Hepatocyte (in vitro differentiated cells): ENCODE measurements at regions not wholly inside any gene's neighbourhood (a gene's known extent, or its start where the extent isn't known, plus 50 kb on each side); places are given as distances from the start of the nearest gene placed in this dataset.
"Not testable (repeated sequence)": the region's sequence is repeated elsewhere in the genome, so short reads cannot be mapped to it uniquely, and the experiment has no call there.

ENCODE experiments used
- DNase-seq: peaks from one replicate; pipeline ENCODE4 v3.0.0-alpha.2; 2016; ENCODE audit warnings: low spot score
- H2AFZ ChIP-seq: fragments of 200-600 bp; sonication (generic); 2 replicates; pipeline ENCODE4 v1.6.0; 2016; ENCODE audit warnings: antibody characterized with exemption, mild to moderate bottlenecking
- H3K27ac ChIP-seq: fragments of 200-600 bp; sonication (generic); 2 replicates; pipeline ENCODE4 v1.5.1; 2016; ENCODE audit warnings: mild to moderate bottlenecking
- H3K27me3 ChIP-seq: fragments of 200-600 bp; sonication (generic); 2 replicates; pipeline ENCODE4 v1.6.1; 2016
- H3K36me3 ChIP-seq: fragments of 200-600 bp; sonication (generic); replicated peaks from 2 replicates; pipeline ENCODE4 v1.5.1; 2016; ENCODE audit warnings: low read depth; ENCODE audit not compliant: insufficient read depth
- H3K4me1 ChIP-seq: fragments of 200-600 bp; sonication (generic); 2 replicates; pipeline ENCODE4 v1.5.1; 2016; ENCODE audit warnings: mild to moderate bottlenecking, moderate library complexity; ENCODE audit not compliant: insufficient read depth
- H3K4me2 ChIP-seq: fragments of 200-600 bp; sonication (generic); 2 replicates; pipeline ENCODE4 v1.6.0; 2016
- H3K4me3 ChIP-seq: fragments of 200-600 bp; sonication (generic); 2 replicates; pipeline ENCODE4 v1.5.1; 2016; ENCODE audit warnings: mild to moderate bottlenecking
- H3K79me2 ChIP-seq: fragments of 200-600 bp; sonication (generic); 2 replicates; pipeline ENCODE4 v1.6.0; 2017; ENCODE audit warnings: mild to moderate bottlenecking
- H3K9me2 ChIP-seq: fragments of 200-600 bp; sonication (generic); replicated peaks from 2 replicates; pipeline ENCODE4 v1.6.0; 2017; ENCODE audit warnings: mild to moderate bottlenecking; ENCODE audit not compliant: insufficient read depth
- H3K9me3 ChIP-seq: fragments of 200-600 bp; sonication (generic); 2 replicates; pipeline ENCODE4 v1.5.1; 2016; ENCODE audit warnings: low read depth, mild to moderate bottlenecking
- H4K20me1 ChIP-seq: fragments of 200-600 bp; sonication (generic); 2 replicates; pipeline ENCODE4 v1.6.0; 2016; ENCODE audit warnings: mild to moderate bottlenecking; ENCODE audit not compliant: insufficient read depth, poor library complexity, severe bottlenecking
- EZH2 ChIP-seq: fragments of 200-600 bp; sonication (generic); IDR thresholded peaks from 2 replicates; pipeline ENCODE4 v1.6.1; 2016; ENCODE audit warnings: antibody characterized with exemption, mild to moderate bottlenecking, borderline replicate concordance
- EZH2phosphoT487 ChIP-seq: fragments of 200-600 bp; sonication (generic); IDR thresholded peaks from one replicate; pipeline ENCODE4 v1.6.1; 2018; ENCODE audit warnings: antibody characterized with exemption, mild to moderate bottlenecking, low read depth, moderate library complexity; ENCODE audit not compliant: unreplicated experiment, severe bottlenecking
- WGBS: methylation state at CpG from one replicate; pipeline ENCODE4 v1.1.6; 2016; ENCODE audit warnings: low lambda C conversion rate; ENCODE audit errors: missing lambda C conversion rate; 5-methylcytosine and 5-hydroxymethylcytosine counted together
- TF ChIP-seq, protein P1 (sequence below): fragments of 200-600 bp; sonication (generic); IDR thresholded peaks from 2 replicates; pipeline ENCODE4 v1.5.1; 2016; ENCODE audit warnings: antibody characterized with exemption, mild to moderate bottlenecking; ENCODE audit not compliant: poor library complexity

DNA sequence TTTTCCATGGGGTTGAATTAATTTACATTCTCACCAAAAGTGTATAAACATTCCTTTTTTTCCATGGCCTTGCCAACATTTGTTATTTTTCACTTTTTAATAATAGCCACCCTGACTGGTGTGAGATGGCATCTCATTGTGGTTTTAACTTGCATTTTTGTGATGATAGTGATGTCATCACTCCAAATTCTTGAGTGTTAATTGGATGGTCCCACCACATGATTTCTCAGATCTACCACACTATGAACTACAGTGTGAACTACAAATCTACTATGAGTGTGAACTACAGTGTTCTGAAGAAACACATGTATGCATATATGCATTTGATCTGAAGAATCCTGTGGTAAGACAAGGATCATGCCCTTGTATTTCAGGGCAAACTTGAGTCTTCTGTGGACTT, 340.1 kb downstream of the ABCC12 start:
- Histone ChIP-seq H3K9me2 (no peaks in the 10 kb centered on the region), H3K4me1 (no peaks in the 10 kb centered on the region), H3K79me2 (no peaks in the 10 kb centered on the region), H4K20me1 (no peaks in the 10 kb centered on the region), H3K36me3 (no peaks in the 10 kb centered on the region), H3K4me2 (no peak overlapping the region), H3K27ac (no peak overlapping the region), H3K9me3 (no peaks in the 10 kb centered on the region), H3K27me3 (no peaks in the 10 kb centered on the region), H2AFZ (no peak overlapping the region), H3K4me3 (no peak overlapping the region)
- TF ChIP-seq EZH2phosphoT487 (no peak), EZH2 (no peak)
- TF ChIP-seq, protein P1, sequence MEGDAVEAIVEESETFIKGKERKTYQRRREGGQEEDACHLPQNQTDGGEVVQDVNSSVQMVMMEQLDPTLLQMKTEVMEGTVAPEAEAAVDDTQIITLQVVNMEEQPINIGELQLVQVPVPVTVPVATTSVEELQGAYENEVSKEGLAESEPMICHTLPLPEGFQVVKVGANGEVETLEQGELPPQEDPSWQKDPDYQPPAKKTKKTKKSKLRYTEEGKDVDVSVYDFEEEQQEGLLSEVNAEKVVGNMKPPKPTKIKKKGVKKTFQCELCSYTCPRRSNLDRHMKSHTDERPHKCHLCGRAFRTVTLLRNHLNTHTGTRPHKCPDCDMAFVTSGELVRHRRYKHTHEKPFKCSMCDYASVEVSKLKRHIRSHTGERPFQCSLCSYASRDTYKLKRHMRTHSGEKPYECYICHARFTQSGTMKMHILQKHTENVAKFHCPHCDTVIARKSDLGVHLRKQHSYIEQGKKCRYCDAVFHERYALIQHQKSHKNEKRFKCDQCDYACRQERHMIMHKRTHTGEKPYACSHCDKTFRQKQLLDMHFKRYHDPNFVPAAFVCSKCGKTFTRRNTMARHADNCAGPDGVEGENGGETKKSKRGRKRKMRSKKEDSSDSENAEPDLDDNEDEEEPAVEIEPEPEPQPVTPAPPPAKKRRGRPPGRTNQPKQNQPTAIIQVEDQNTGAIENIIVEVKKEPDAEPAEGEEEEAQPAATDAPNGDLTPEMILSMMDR = no peak
- DNase-seq = no peak

- not testable (repeated sequence) for H3K27me3 ChIP-seq, H3K36me3 ChIP-seq, H3K4me2 ChIP-seq, H3K4me3 ChIP-seq, H3K9me3 ChIP-seq, H3K79me2 ChIP-seq, H3K27ac ChIP-seq, DNase-seq, H4K20me1 ChIP-seq, H2AFZ ChIP-seq, H3K9me2 ChIP-seq, H3K4me1 ChIP-seq
- WGBS = 78% methylated on average over 3 of the region's 3 CpGs
Observed at GRCh38 chr16:47811758-47812157, 344.0 kb downstream of the ABCC12 start.

DNA sequence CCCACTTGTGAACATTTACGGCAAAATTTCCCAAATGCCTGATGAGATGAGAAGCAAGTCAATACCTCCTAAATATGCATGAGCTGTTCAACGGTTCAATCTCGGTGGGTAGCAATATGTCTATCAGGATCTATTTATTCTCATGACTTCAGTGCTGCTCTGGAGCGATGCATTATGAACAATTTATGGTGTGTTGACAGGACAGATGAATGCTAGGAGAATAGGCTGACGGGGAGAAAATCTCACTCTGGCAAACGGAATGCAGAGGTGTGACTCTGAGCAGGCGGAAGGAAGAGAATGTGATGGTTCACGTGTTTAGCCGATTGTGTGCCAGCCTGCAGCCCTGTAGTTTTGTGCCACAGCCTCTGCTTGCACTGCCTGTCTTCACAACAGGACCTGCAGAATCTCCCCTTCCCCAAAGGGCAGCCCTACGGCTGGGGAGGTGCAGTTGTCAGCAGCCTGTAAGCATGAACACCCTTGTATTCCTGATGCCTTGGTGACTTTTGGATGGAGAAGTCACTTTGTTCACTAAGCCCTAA, 345.2 kb downstream of the PHKB start:
- H3K27ac ChIP-seq = no peak overlapping the region
- H3K79me2 ChIP-seq = no peaks in the 10 kb centered on the region
- H3K4me1 ChIP-seq = no peaks in the 10 kb centered on the region
- no peak overlapping the region for H3K4me3 ChIP-seq
- no peak for TF ChIP-seq EZH2phosphoT487
- TF ChIP-seq, protein P1 = no peak
- no peak for TF ChIP-seq EZH2
- no peaks in the 10 kb centered on the region for H3K27me3 ChIP-seq
- 89% methylated on average over 10 of the region's 10 CpGs for WGBS
- DNase-seq = no peak
- no peaks in the 10 kb centered on the region for H3K9me3 ChIP-seq
- no peaks in the 10 kb centered on the region for H3K9me2 ChIP-seq
- no peak overlapping the region for H2AFZ ChIP-seq
- no peak overlapping the region for H3K4me2 ChIP-seq
- H3K36me3 ChIP-seq = no peaks in the 10 kb centered on the region
- no peaks in the 10 kb centered on the region for H4K20me1 ChIP-seq

DNA sequence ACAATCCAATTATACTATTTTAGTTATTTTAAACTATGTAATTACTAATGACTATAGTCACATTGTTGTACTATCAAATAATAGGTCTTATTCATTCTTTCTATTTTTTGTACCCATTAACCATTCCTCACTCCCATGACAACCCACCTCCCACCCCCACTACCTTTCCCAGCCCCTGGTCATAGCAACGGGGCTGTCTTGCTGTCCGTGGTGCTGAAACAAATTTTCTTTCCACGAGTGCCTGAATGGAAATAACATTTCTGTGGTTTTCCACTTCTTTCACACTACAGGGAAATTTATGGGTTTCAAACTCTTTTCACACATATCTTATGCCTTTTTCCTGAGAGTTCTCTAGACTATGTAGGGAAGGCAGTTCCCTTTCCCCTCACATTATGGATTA, 326.6 kb downstream of the PHKB start:
- TF ChIP-seq, protein P1 = no peak
- TF ChIP-seq EZH2phosphoT487 (no peak), EZH2 (no peak)
- H2AFZ ChIP-seq = no peak overlapping the region
- no peaks in the 10 kb centered on the region for H3K9me2 ChIP-seq
- no peaks in the 10 kb centered on the region for H3K79me2 ChIP-seq
- H3K27me3 ChIP-seq = no peaks in the 10 kb centered on the region
- no peaks in the 10 kb centered on the region for H3K4me1 ChIP-seq
- H3K36me3 ChIP-seq = no peaks in the 10 kb centered on the region
- no peaks in the 10 kb centered on the region for H4K20me1 ChIP-seq
- no peaks in the 10 kb centered on the region for H3K9me3 ChIP-seq
- WGBS = 19% methylated on average over 3 of the region's 3 CpGs
- no peak overlapping the region for H3K4me3 ChIP-seq
- no peak overlapping the region for H3K4me2 ChIP-seq
- no peak for DNase-seq
- no peak overlapping the region for H3K27ac ChIP-seq
